Stimulated activated CD8-positive, alpha-beta memory T cell treated with anti-CD3 and anti-CD28 coated beads, Interleukin-4, amount 100 ng/mL, for 48 hours (primary cell): ENCODE measurements at regions not wholly inside any gene's neighbourhood (a gene's known extent, or its start where the extent isn't known, plus 50 kb on each side); places are given as distances from the start of the nearest gene placed in this dataset.

Experiments
- DNase-seq: peaks from one replicate; pipeline ENCODE4 v3.0.0-alpha.2; 2020

- DNase-seq = no peak
Observed at GRCh38 chr1:79849388-79849787, 842.9 kb upstream of the ADGRL4 start.

GRCh38 chr1:79848316-79848715 lies 841.8 kb upstream of the ADGRL4 start:
- no peak for DNase-seq

DNA sequence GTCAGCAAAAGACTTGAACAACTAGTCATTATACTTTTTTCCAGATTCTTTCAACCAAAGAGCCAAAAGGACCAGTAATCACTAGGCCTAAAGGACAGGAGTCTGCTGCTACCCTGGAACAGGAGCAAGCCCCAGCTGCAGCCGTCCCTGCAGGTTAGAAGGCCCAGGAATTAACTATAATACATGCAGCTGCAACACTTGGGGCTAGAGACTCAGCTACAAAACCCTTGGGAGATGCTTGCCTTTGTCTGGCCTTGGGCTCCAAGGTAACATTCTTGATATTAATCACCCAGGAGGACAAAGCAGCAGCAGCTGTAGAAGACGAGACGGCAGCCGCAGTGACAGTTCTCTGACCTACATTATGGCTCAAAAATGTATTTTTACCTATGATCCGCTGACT lies 841.2 kb upstream of the ADGRL4 start:
- no peak for DNase-seq

- no peak for DNase-seq
Observed at GRCh38 chr1:79845936-79846335, 839.4 kb upstream of the ADGRL4 start.

- no peak for DNase-seq
Observed at GRCh38 chr1:79842811-79843210, 836.3 kb upstream of the ADGRL4 start.

- no peak for DNase-seq
Observed at GRCh38 chr1:79839882-79840281, 833.4 kb upstream of the ADGRL4 start.

GRCh38 chr1:79827446-79827845 lies 820.9 kb upstream of the ADGRL4 start:
- DNase-seq = no peak

- DNase-seq = no peak
Observed at GRCh38 chr1:79825551-79825950, 819.0 kb upstream of the ADGRL4 start.

DNA sequence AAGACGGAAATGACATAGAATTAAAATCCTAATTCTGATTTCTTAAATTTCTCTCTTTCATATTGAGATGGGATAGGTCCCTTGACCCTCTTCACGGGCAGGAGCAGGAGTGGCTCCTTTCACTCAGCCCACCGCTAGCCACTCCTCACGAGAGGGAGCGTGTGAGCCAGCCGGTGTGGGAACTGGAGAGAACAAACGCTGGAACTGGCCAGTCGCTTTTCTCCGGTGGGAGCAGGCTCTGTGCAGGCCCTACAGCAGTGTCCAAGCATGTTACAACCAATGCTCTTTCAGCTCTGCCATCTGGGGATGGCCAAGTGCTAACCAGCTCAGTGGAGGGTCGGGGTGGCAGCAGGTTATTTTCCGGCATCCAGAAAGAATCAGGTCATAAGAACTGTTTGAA lies 815.5 kb upstream of the ADGRL4 start:
- DNase-seq = no peak

- no peak for DNase-seq
Observed at GRCh38 chr1:79819140-79819539, 812.6 kb upstream of the ADGRL4 start.

GRCh38 chr1:79817031-79817560 lies 810.6 kb upstream of the ADGRL4 start:
- no peak for DNase-seq

DNA sequence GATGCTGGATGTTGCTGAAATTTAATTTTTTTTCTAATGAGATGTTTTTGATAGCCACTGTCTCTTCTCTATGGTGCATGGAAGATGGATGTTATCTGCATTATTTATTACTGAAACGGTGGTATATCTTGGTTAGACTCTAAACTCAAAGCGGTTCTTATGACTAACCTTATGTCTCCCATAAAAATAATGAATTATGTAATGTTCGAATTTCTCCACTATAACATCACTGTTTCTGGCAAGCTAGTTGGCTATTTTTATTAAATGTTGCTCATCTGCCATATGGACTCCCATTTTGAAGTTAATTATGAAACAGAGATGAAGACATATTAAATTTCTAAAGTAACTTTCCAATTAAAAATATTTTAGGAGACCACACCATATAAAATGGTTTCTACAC lies 808.6 kb upstream of the ADGRL4 start:
- DNase-seq = no peak

GRCh38 chr1:79811173-79811572 lies 804.6 kb upstream of the ADGRL4 start:
- no peak for DNase-seq

- DNase-seq = no peak
Observed at GRCh38 chr1:79808816-79809475, 802.4 kb upstream of the ADGRL4 start.

GRCh38 chr1:79807816-79808215 lies 801.3 kb upstream of the ADGRL4 start:
- no peak for DNase-seq

DNA sequence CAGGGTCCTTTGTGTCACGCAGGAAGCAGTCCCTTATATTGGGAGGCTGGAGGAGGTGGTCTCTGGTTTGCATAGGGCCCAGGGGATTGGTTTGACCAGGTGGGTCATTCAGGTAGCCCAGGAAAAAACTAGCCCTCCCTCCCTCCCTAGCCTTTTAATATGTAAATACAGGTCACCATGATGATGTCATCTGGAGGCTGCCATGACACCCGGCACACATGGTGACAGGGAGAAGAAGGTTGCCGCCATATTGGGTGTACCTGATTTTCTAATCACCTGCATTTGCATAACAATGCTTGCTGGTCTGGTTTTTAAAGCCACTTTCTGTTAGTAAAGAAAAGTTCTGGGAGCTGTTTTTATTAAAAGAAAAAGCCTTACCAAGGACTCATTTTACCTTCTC lies 791.0 kb upstream of the ADGRL4 start:
- no peak for DNase-seq

- DNase-seq = no peak
Observed at GRCh38 chr1:79796434-79796833, 789.9 kb upstream of the ADGRL4 start.

DNA sequence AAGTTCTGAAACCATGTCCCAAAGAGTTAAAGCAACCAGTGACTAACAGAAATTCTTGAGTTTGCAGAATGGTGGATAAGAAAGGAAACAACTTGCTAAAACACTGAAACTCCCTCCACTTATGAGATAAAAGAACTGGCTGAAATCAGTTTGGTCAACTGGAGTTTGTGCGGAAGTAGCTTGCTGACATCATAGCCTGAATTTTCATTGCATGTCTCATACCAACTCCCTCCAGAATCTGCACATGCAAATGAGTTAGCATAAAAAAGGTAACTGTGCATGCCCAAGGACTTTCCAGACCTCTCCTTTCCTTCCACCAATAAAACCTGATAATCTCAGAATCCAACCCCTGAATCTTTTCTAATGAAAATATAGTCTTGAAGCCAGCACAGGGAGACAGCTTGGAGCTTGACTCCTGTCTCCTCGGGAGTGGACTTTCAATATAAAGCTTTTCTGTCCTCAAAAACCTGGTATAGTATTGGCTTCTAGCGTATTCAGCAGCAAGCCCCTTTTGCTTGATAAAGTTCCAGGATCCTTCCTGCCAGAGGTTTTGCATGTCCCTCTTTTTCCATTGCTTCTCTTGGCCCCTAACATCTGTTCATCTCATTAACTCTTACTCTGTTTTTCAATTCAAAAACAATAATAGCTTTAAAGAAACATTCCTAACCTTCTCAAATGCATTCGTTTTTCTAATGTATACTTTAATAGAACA lies 785.8 kb upstream of the ADGRL4 start:
- no peak for DNase-seq

GRCh38 chr1:79791488-79792218 lies 785.1 kb upstream of the ADGRL4 start:
- no peak for DNase-seq

- DNase-seq = no peak
Observed at GRCh38 chr1:79790950-79791349, 784.4 kb upstream of the ADGRL4 start.

- no peak for DNase-seq
Observed at GRCh38 chr1:79787631-79788030, 781.1 kb upstream of the ADGRL4 start.

DNA sequence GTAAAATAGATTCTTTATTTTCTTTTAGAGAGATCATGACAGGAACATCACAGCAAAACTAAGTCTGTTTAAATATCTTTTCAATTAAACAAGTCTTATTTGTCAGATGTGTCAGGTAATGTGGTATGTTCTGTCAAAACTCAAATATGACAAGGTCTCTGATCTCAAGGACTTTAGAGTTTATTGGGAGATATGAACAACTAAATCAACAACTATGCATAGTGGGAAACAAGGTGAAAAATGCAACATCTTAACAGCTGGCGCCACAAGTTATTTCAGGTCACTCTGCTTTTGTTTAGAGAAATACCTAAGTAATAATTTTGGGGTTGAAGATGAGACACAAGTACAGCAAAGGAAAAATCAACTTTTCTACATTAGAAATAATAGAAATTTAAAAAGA lies 779.4 kb upstream of the ADGRL4 start:
- DNase-seq = no peak

GRCh38 chr1:79785561-79785960 lies 779.0 kb upstream of the ADGRL4 start:
- no peak for DNase-seq

GRCh38 chr1:79781261-79781660 lies 774.7 kb upstream of the ADGRL4 start:
- no peak for DNase-seq
